Mesenchymal stem cell (in vitro differentiated cells and primary cell): ENCODE measurements at regions not wholly inside any gene's neighbourhood (a gene's known extent, or its start where the extent isn't known, plus 50 kb on each side); places are given as distances from the start of the nearest gene placed in this dataset.
"Not testable (repeated sequence)": the region's sequence is repeated elsewhere in the genome, so short reads cannot be mapped to it uniquely, and the experiment has no call there.

Source experiments
- DNase-seq: peaks from one replicate; pipeline ENCODE4 v3.0.0-alpha.2; 2013
- H2AFZ ChIP-seq: one replicate; pipeline ENCODE4 v1.6.1; 2013; ENCODE audit warnings: low read depth, mild to moderate bottlenecking, control low read depth, inconsistent platforms, low read length, moderate library complexity
- H2AK5ac ChIP-seq: 2 replicates; pipeline ENCODE4 v1.6.1; 2013; ENCODE audit warnings: low read length, moderate library complexity, mild to moderate bottlenecking, inconsistent platforms; ENCODE audit not compliant: severe bottlenecking
- H2BK120ac ChIP-seq: one replicate; pipeline ENCODE4 v1.6.1; 2013; ENCODE audit warnings: low read depth, mild to moderate bottlenecking, inconsistent platforms, low read length, moderate library complexity
- H2BK12ac ChIP-seq, 2 experiments: one replicate each; pipeline ENCODE4 v1.6.1; 2013; ENCODE audit warnings: inconsistent platforms in 2 of 2, low read length in 2 of 2, mild to moderate bottlenecking in 2 of 2, moderate library complexity in 2 of 2, control low read depth in 1 of 2
- H2BK15ac ChIP-seq: one replicate; pipeline ENCODE4 v1.6.1; 2013; ENCODE audit warnings: mild to moderate bottlenecking, low read depth, inconsistent platforms; ENCODE audit not compliant: poor library complexity, severe bottlenecking
- H2BK5ac ChIP-seq: 2 replicates; pipeline ENCODE4 v1.6.1; 2013; ENCODE audit warnings: low read depth, mild to moderate bottlenecking, low read length, control low read depth, inconsistent platforms; ENCODE audit not compliant: poor library complexity, severe bottlenecking
- H3K14ac ChIP-seq, 2 experiments: one replicate each; pipeline ENCODE4 v1.6.1; 2013; ENCODE audit warnings: inconsistent platforms in 2 of 2, low read length in 2 of 2, control low read depth in 1 of 2, mild to moderate bottlenecking in 1 of 2, moderate library complexity in 1 of 2
- H3K18ac ChIP-seq, 2 experiments: one replicate each; pipeline ENCODE4 v1.6.1; 2013; ENCODE audit warnings: inconsistent platforms in 2 of 2, low read length in 2 of 2, control low read depth in 1 of 2, low read depth in 1 of 2, mild to moderate bottlenecking in 1 of 2
- H3K23ac ChIP-seq, 2 experiments: one replicate each; pipeline ENCODE4 v1.6.1; 2013; ENCODE audit warnings: inconsistent platforms in 2 of 2, low read length in 2 of 2, mild to moderate bottlenecking in 2 of 2, moderate library complexity in 2 of 2, control low read depth in 1 of 2
- H3K27ac ChIP-seq: 2 replicates; pipeline ENCODE4 v1.5.1; 2013; ENCODE audit warnings: mild to moderate bottlenecking, moderate library complexity, low read length, control low read depth, inconsistent platforms; ENCODE audit not compliant: poor library complexity, severe bottlenecking
- H3K27me3 ChIP-seq, 2 experiments: 2 replicates each; pipeline versions ENCODE4 v1.6.1 to v1.7.0; 2013; ENCODE audit warnings: low read length in 2 of 2, mild to moderate bottlenecking in 2 of 2, moderate library complexity in 2 of 2, control low read depth in 1 of 2, inconsistent platforms in 1 of 2; ENCODE audit not compliant: control insufficient read depth in 1 of 2, insufficient read depth in 1 of 2
- H3K36me3 ChIP-seq, 2 experiments: 2 replicates each; pipeline versions ENCODE4 v1.6.1 to v1.7.0; 2013; ENCODE audit warnings: low read length in 2 of 2, control low read depth in 1 of 2, inconsistent platforms in 1 of 2, low read depth in 1 of 2, mild to moderate bottlenecking in 1 of 2; ENCODE audit not compliant: insufficient read depth in 2 of 2, control insufficient read depth in 1 of 2
- H3K4ac ChIP-seq, 2 experiments: one replicate each; pipeline ENCODE4 v1.6.1; 2013; ENCODE audit warnings: inconsistent platforms in 2 of 2, low read length in 2 of 2, mild to moderate bottlenecking in 2 of 2, moderate library complexity in 2 of 2, control low read depth in 1 of 2, low read depth in 1 of 2
- H3K4me1 ChIP-seq: 2 replicates; pipeline ENCODE4 v1.6.1; 2013; ENCODE audit warnings: low read depth, low read length, control low read depth; ENCODE audit not compliant: control insufficient read depth, insufficient read depth
- H3K4me2 ChIP-seq: 2 replicates; pipeline ENCODE4 v1.6.1; 2013; ENCODE audit warnings: low read length, mild to moderate bottlenecking, inconsistent platforms; ENCODE audit not compliant: poor library complexity, severe bottlenecking
- H3K4me3 ChIP-seq, 2 experiments: 2 replicates each; pipeline versions ENCODE4 v1.5.1 to v1.7.0; 2013; ENCODE audit warnings: low read length in 2 of 2, mild to moderate bottlenecking in 2 of 2, control low read depth in 1 of 2, low read depth in 1 of 2; ENCODE audit not compliant: insufficient read depth in 1 of 2
- H3K79me1 ChIP-seq: replicated peaks from 2 replicates; pipeline ENCODE4 v1.6.1; 2013; ENCODE audit warnings: mild to moderate bottlenecking, control low read depth, low read length, inconsistent platforms; ENCODE audit not compliant: poor library complexity, severe bottlenecking
- H3K9ac ChIP-seq: 2 replicates; pipeline ENCODE4 v1.7.0; 2013; ENCODE audit warnings: mild to moderate bottlenecking, low read length, moderate library complexity
- H3K9me3 ChIP-seq: 2 replicates; pipeline ENCODE4 v1.7.0; 2013; ENCODE audit warnings: mild to moderate bottlenecking, low read length; ENCODE audit not compliant: control insufficient read depth
- H4K8ac ChIP-seq: one replicate; pipeline ENCODE4 v1.6.1; 2013; ENCODE audit warnings: inconsistent platforms, mild to moderate bottlenecking, low read length, moderate library complexity
- H4K91ac ChIP-seq: one replicate; pipeline ENCODE4 v1.6.1; 2013; ENCODE audit warnings: mild to moderate bottlenecking, low read length, inconsistent platforms
- WGBS: methylation state at CpG from one replicate; pipeline ENCODE4 v1.1.7; 2013; ENCODE audit warnings: mixed read lengths; 5-methylcytosine and 5-hydroxymethylcytosine counted together

DNA sequence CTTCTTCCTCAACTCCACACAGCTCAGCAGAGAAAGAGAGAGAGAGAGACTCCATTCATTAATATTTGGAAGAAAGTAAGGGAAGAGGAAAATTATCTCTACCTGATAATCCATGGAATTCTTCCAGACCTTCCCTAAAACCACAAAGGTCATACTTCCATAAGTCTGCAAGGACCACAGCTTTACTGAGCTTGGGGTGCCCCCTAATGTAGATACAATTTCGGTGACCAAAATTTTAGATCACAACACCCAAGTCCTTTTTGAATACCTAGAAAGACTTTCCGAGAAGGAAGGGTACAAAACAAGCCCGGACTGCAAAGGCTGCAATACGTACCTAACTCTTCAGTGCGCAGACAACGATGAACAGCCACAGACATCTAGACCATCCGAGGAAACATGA, 523.9 kb downstream of the GLUD2 start:
- Histone ChIP-seq H4K91ac (no peak overlapping the region), H4K8ac (no peak overlapping the region), H3K9ac (no peak overlapping the region), H3K9me3 (no peaks in the 10 kb centered on the region), H3K18ac (no peak overlapping the region), H3K27me3 (no peaks in the 10 kb centered on the region), H3K4me2 (no peak overlapping the region), H2BK15ac (no peak overlapping the region), H3K79me1 (no peaks in the 10 kb centered on the region), H3K27ac (no peak overlapping the region), H3K4ac (no peak overlapping the region), H2AK5ac (no peak overlapping the region), H3K4me3 (no peak overlapping the region), H3K36me3 (no peaks in the 10 kb centered on the region), H2BK120ac (no peak overlapping the region), H2BK5ac (no peak overlapping the region), H3K4me1 (no peaks in the 10 kb centered on the region), H3K14ac (no peak overlapping the region), H2BK12ac (no peak overlapping the region), H2AFZ (no peak overlapping the region), H3K23ac (no peak overlapping the region)
- WGBS: 62% methylated on average over 3 of the region's 7 CpGs
- no peak for DNase-seq

- H3K4ac ChIP-seq, H3K9me3 ChIP-seq, H3K14ac ChIP-seq, H2BK5ac ChIP-seq, H4K8ac ChIP-seq, H3K4me2 ChIP-seq, H3K36me3 ChIP-seq, H2BK12ac ChIP-seq, H3K4me1 ChIP-seq, DNase-seq, H3K79me1 ChIP-seq, H3K27me3 ChIP-seq, H3K9ac ChIP-seq, H3K23ac ChIP-seq, H3K27ac ChIP-seq, H4K91ac ChIP-seq, H3K4me3 ChIP-seq, H2AK5ac ChIP-seq, H2BK15ac ChIP-seq, H2BK120ac ChIP-seq, H3K18ac ChIP-seq, H2AFZ ChIP-seq: not testable (repeated sequence)
- no CpG with 5 or more reads among the region's 2 CpGs for WGBS
Measured at GRCh38 chrX:121574384-121574783, 527.0 kb downstream of the GLUD2 start.

- Histone ChIP-seq H3K4ac (no peak overlapping the region), H3K4me3 (no peak overlapping the region), H3K4me2 (no peak overlapping the region), H3K9me3 (no peaks in the 10 kb centered on the region), H2BK15ac (no peak overlapping the region), H2AFZ (no peak overlapping the region), H3K4me1 (no peaks in the 10 kb centered on the region), H3K9ac (no peak overlapping the region), H4K8ac (no peak overlapping the region), H2BK120ac (no peak overlapping the region), H3K18ac (no peak overlapping the region), H3K27ac (no peak overlapping the region), H3K27me3 (no peaks in the 10 kb centered on the region), H3K23ac (no peak overlapping the region), H3K14ac (no peak overlapping the region), H3K79me1 (no peaks in the 10 kb centered on the region), H2AK5ac (no peak overlapping the region), H2BK12ac (no peak overlapping the region), H3K36me3 (no peaks in the 10 kb centered on the region), H4K91ac (no peak overlapping the region), H2BK5ac (no peak overlapping the region)
- no peak for DNase-seq
- no CpG with 5 or more reads among the region's 3 CpGs for WGBS
Measured at GRCh38 chrX:121579016-121579760, 531.8 kb downstream of the GLUD2 start.

- Histone ChIP-seq H3K27me3 (no peaks in the 10 kb centered on the region), H2BK120ac (no peak overlapping the region), H3K14ac (no peak overlapping the region), H3K23ac (no peak overlapping the region), H2BK5ac (no peak overlapping the region), H3K9ac (no peak overlapping the region), H3K18ac (no peak overlapping the region), H3K36me3 (no peaks in the 10 kb centered on the region), H3K4me1 (no peaks in the 10 kb centered on the region), H2AK5ac (no peak overlapping the region), H2BK15ac (no peak overlapping the region), H2AFZ (no peak overlapping the region), H3K9me3 (no peaks in the 10 kb centered on the region), H3K27ac (no peak overlapping the region), H4K8ac (no peak overlapping the region), H2BK12ac (no peak overlapping the region), H3K79me1 (no peaks in the 10 kb centered on the region), H3K4me2 (no peak overlapping the region), H3K4ac (no peak overlapping the region), H4K91ac (no peak overlapping the region), H3K4me3 (no peak overlapping the region)
- DNase-seq: no peak
- 54% methylated on average over 2 of the region's 4 CpGs for WGBS
Measured at GRCh38 chrX:121581885-121582284, 534.5 kb downstream of the GLUD2 start.
